SK-N-DZ (cell line): ENCODE measurements at regions not wholly inside any gene's neighbourhood (a gene's known extent, or its start where the extent isn't known, plus 50 kb on each side); places are given as distances from the start of the nearest gene placed in this dataset.

Source experiments
- DNase-seq: peaks from one replicate; pipeline ENCODE4 v3.0.0-alpha.2; 2015; ENCODE audit warnings: low spot score

GRCh38 chr10:60728056-60728455 is 50.2 kb upstream of the CDK1 start:
- DNase-seq = no peak

- no peak for DNase-seq
Measured at GRCh38 chr10:60726257-60726656, 52.0 kb upstream of the CDK1 start.

GRCh38 chr10:60722623-60723022 is 55.7 kb upstream of the CDK1 start:
- DNase-seq = no peak

GRCh38 chr10:60719721-60720120 is 58.6 kb upstream of the CDK1 start:
- DNase-seq = no peak

GRCh38 chr10:60718886-60719285 is 59.4 kb upstream of the CDK1 start:
- DNase-seq = no peak

GRCh38 chr10:60717852-60718251 is 60.4 kb upstream of the CDK1 start:
- DNase-seq = no peak

- DNase-seq = no peak
Measured at GRCh38 chr10:60714233-60714632, 64.0 kb upstream of the CDK1 start.

- DNase-seq = no peak
Measured at GRCh38 chr10:60711496-60711895, 66.8 kb upstream of the CDK1 start.

- DNase-seq = no peak
Measured at GRCh38 chr10:60710041-60710440, 68.2 kb upstream of the CDK1 start.

GRCh38 chr10:60708666-60709065 is 69.6 kb upstream of the CDK1 start:
- no peak for DNase-seq

GRCh38 chr10:60707841-60708240 is 70.4 kb upstream of the CDK1 start:
- DNase-seq = no peak

GRCh38 chr10:60706146-60706545 is 72.1 kb upstream of the CDK1 start:
- DNase-seq = no peak

GRCh38 chr10:60705376-60705775 is 72.9 kb upstream of the CDK1 start:
- DNase-seq = no peak

- DNase-seq = no peak
Measured at GRCh38 chr10:60704471-60704870, 73.8 kb upstream of the CDK1 start.

GRCh38 chr10:60703266-60704041 is 74.8 kb upstream of the CDK1 start:
- DNase-seq = no peak

GRCh38 chr10:60687679-60688078 is 90.6 kb upstream of the CDK1 start:
- DNase-seq = no peak

GRCh38 chr10:60684091-60684490 is 94.2 kb upstream of the CDK1 start:
- DNase-seq = no peak

- DNase-seq = no peak
Measured at GRCh38 chr10:60681103-60681502, 97.2 kb upstream of the CDK1 start.

GRCh38 chr10:60679388-60679990 is 98.8 kb upstream of the CDK1 start:
- DNase-seq = no peak

GRCh38 chr10:60678978-60679377 is 99.3 kb upstream of the CDK1 start:
- no peak for DNase-seq

- no peak for DNase-seq
Measured at GRCh38 chr10:60677531-60678129, 100.6 kb upstream of the CDK1 start.

- no peak for DNase-seq
Measured at GRCh38 chr10:60675236-60675635, 103.0 kb upstream of the CDK1 start.

GRCh38 chr10:60669501-60669900 is 108.8 kb upstream of the CDK1 start:
- DNase-seq = no peak
